ENCODE measurements at regions not wholly inside any gene's neighbourhood (a gene's known extent, or its start where the extent isn't known, plus 50 kb on each side); places are given as distances from the start of the nearest gene placed in this dataset.

DNA sequence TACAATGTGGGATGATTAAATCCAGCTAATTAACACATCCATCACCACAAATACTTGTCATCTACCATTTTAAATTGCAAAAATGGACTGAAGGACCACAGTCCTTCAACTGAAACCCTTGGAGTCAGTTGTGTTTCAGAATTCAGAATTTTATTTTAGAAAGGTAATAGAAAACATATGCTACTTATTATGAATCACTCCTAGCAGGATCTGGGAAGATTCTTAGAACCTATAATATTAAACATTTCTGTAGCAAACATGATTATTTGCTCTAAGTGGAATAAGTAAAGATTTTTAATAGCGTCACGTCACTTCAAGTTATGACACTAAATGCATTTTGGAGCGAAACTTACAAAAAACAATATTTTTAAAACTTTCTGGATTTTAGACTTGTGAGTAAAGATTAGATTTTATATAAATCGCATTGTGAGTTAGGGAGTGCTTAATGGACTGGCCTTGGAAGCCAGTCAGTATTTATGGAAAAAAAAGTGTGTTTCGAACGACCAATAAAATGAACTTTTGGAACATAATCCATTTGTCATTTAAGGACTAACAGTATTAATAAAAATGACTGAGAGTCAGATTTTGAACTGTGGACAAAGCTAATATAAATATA is 71.8 kb upstream of the PHACTR2 start:
- DNase-seq, result no peak
- CTCF ChIA-PET, result interaction anchor here (0.9 kb wide), 1 partner anchor 414 kb away, joined by 3 read pairs; no protein-coding TSS in a partner anchor
- H3K27me3 Mint-ChIP-seq, result no peaks in the 10 kb centered on the region
- no peak overlapping the region for H3K4me3 Mint-ChIP-seq
- H3K27ac Mint-ChIP-seq, result no peak overlapping the region
- no peaks in the 10 kb centered on the region for H3K36me3 Mint-ChIP-seq
- no peaks in the 10 kb centered on the region for H3K4me1 Mint-ChIP-seq
- H3K9me3 Mint-ChIP-seq, result no peaks in the 10 kb centered on the region

DNA sequence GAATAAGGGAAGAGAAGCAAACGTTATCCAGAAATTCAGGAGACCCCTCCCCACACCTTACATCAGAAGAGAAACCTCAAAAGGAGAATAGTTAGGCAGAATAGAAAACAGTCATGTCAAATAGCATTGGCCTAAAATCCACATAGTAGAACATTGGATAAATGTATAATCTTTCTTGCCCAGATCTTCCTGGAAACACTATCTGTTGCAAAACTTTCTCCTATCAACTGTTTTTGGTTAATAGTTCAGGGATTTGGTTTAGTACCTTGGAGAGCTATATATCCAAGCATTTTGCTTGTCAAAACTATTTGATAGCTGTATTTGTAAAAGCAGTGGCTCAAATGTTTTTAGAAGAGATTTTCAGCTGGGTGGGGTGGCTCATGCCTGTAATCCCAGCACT is 74.3 kb upstream of the PHACTR2 start:
- Mint-ChIP-seq H3K27me3 (no peaks in the 10 kb centered on the region), H3K4me3 (no peak overlapping the region), H3K27ac (no peak overlapping the region), H3K4me1 (peaks cover 6% of the 10 kb centered on the region), H3K9me3 (no peaks in the 10 kb centered on the region), H3K36me3 (peaks cover 2% of the 10 kb centered on the region)
- no peak for DNase-seq
- CTCF ChIA-PET, result no interaction called here

- Mint-ChIP-seq H3K27ac (no peak overlapping the region), H3K36me3 (peaks cover 9% of the 10 kb centered on the region), H3K4me3 (no peak overlapping the region), H3K9me3 (peaks cover 5% of the 10 kb centered on the region), H3K27me3 (no peaks in the 10 kb centered on the region), H3K4me1 (peaks cover 16% of the 10 kb centered on the region)
- DNase-seq, result no peak
- CTCF ChIA-PET, result no interaction called here
Observed at GRCh38 chr6:143601504-143601903, 76.3 kb upstream of the PHACTR2 start.

- H3K27ac Mint-ChIP-seq, result no peak overlapping the region
- peaks cover 5% of the 10 kb centered on the region for H3K9me3 Mint-ChIP-seq
- peaks cover 9% of the 10 kb centered on the region for H3K36me3 Mint-ChIP-seq
- H3K27me3 Mint-ChIP-seq, result no peaks in the 10 kb centered on the region
- H3K4me3 Mint-ChIP-seq, result no peak overlapping the region
- CTCF ChIA-PET, result no interaction called here
- peaks cover 16% of the 10 kb centered on the region for H3K4me1 Mint-ChIP-seq
- DNase-seq, result no peak
Observed at GRCh38 chr6:143600821-143601220, 76.9 kb upstream of the PHACTR2 start.

- no peak overlapping the region for H3K27ac Mint-ChIP-seq
- CTCF ChIA-PET, result no interaction called here
- no peak overlapping the region for H3K4me3 Mint-ChIP-seq
- H3K9me3 Mint-ChIP-seq, result peaks cover 5% of the 10 kb centered on the region
- DNase-seq, result peak; percentile 46
- H3K36me3 Mint-ChIP-seq, result peaks cover 9% of the 10 kb centered on the region
- peaks cover 16% of the 10 kb centered on the region for H3K4me1 Mint-ChIP-seq
- H3K27me3 Mint-ChIP-seq, result no peaks in the 10 kb centered on the region
Observed at GRCh38 chr6:143598466-143599080, 79.2 kb upstream of the PHACTR2 start.

- H3K9me3 Mint-ChIP-seq, result peaks cover 5% of the 10 kb centered on the region
- H3K27ac Mint-ChIP-seq, result no peak overlapping the region
- no peak overlapping the region for H3K4me3 Mint-ChIP-seq
- H3K36me3 Mint-ChIP-seq, result peaks cover 9% of the 10 kb centered on the region
- H3K4me1 Mint-ChIP-seq, result peaks cover 16% of the 10 kb centered on the region
- CTCF ChIA-PET, result no interaction called here
- DNase-seq, result no peak
- no peaks in the 10 kb centered on the region for H3K27me3 Mint-ChIP-seq
Observed at GRCh38 chr6:143596866-143597265, 80.9 kb upstream of the PHACTR2 start.

GRCh38 chr6:143595251-143596036 is 82.3 kb upstream of the PHACTR2 start:
- no peak overlapping the region for H3K27ac Mint-ChIP-seq
- H3K9me3 Mint-ChIP-seq, result peaks cover 5% of the 10 kb centered on the region
- H3K36me3 Mint-ChIP-seq, result peaks cover 10% of the 10 kb centered on the region
- CTCF ChIA-PET, result interaction anchor here (1.0 to 1.1 kb wide), 2 partner anchors 20 to 418 kb away, joined by 3 read pairs; no protein-coding TSS in a partner anchor
- H3K4me1 Mint-ChIP-seq, result peaks cover 16% of the 10 kb centered on the region
- H3K27me3 Mint-ChIP-seq, result no peaks in the 10 kb centered on the region
- H3K4me3 Mint-ChIP-seq, result no peak overlapping the region
- DNase-seq, result no peak

DNA sequence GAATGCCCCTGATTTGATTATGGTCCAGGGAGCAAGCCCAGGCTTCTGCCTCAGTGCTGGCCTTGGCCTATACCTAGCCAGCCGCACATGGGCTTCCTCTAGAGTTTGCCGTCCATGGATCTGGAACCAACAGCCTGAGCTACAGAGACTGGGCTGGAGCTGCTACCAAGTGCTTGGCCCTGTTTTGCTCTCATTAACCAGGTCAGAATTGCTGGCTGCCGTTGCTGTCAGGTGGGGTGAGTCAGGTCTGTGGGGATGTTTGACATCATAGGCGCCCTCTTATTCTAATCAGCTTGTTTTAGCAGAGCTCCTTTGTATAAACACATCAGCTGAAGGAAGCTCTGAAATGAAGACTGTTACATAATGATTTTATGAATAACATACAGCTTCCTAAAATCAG is 83.1 kb upstream of the PHACTR2 start:
- H3K4me1 Mint-ChIP-seq, result peaks cover 16% of the 10 kb centered on the region
- no peak overlapping the region for H3K4me3 Mint-ChIP-seq
- H3K36me3 Mint-ChIP-seq, result peaks cover 10% of the 10 kb centered on the region
- H3K9me3 Mint-ChIP-seq, result peaks cover 5% of the 10 kb centered on the region
- CTCF ChIA-PET, result interaction anchor here (1.0 to 1.1 kb wide), 2 partner anchors 19 to 419 kb away, joined by 3 read pairs; no protein-coding TSS in a partner anchor
- H3K27ac Mint-ChIP-seq, result no peak overlapping the region
- no peak for DNase-seq
- H3K27me3 Mint-ChIP-seq, result no peaks in the 10 kb centered on the region

DNA sequence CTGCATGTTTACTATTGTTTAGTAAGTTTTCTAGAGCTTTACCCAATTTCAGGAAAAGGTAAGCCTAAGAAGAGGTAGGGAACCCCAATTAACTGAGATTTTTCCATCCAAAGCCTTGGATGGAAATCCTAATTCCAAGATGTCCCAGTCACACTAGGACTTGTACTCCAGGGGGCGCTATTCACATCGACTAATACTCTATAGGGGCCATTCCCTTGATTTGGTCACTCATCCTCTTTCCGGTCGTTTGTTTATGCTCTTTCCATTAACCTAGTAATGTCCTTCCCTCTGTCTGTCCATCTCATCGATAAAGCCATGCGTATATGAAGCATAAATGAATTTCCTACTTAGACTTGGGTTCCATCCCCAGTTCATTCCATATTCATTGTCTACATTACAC is 80.8 kb upstream of the FUCA2 start:
- H3K27me3 Mint-ChIP-seq, result no peaks in the 10 kb centered on the region
- DNase-seq, result no peak
- H3K4me3 Mint-ChIP-seq, result no peak overlapping the region
- H3K9me3 Mint-ChIP-seq, result no peaks in the 10 kb centered on the region
- CTCF ChIA-PET, result no interaction called here
- no peak overlapping the region for H3K27ac Mint-ChIP-seq
- H3K36me3 Mint-ChIP-seq, result peaks cover 3% of the 10 kb centered on the region
- no peaks in the 10 kb centered on the region for H3K4me1 Mint-ChIP-seq

DNA sequence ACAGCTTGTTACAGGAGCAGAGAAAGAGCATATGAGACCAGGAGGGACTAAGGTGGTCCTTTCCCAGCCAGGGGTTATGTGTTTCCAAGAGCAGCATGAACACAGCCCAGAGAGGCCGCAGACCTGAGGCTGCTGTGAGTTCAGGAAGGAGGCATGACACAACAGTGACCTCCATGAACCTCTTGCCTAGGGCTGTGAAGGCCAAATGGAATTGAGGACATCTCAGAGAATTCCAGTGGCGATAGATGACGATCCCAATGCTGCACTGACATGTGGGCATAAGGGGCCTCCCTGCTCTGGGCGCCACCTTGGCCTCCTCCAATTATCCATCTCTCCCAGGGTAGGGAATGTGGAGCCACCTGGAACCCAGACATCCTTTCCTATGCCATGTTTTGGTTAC is 79.9 kb upstream of the FUCA2 start:
- DNase-seq, result no peak
- H3K27ac Mint-ChIP-seq, result no peak overlapping the region
- H3K4me1 Mint-ChIP-seq, result no peaks in the 10 kb centered on the region
- CTCF ChIA-PET, result interaction anchor here (0.5 kb wide), 1 partner anchor 13 kb away, joined by 3 read pairs; no protein-coding TSS in a partner anchor
- H3K9me3 Mint-ChIP-seq, result no peaks in the 10 kb centered on the region
- no peak overlapping the region for H3K4me3 Mint-ChIP-seq
- H3K36me3 Mint-ChIP-seq, result peaks cover 3% of the 10 kb centered on the region
- no peaks in the 10 kb centered on the region for H3K27me3 Mint-ChIP-seq

DNA sequence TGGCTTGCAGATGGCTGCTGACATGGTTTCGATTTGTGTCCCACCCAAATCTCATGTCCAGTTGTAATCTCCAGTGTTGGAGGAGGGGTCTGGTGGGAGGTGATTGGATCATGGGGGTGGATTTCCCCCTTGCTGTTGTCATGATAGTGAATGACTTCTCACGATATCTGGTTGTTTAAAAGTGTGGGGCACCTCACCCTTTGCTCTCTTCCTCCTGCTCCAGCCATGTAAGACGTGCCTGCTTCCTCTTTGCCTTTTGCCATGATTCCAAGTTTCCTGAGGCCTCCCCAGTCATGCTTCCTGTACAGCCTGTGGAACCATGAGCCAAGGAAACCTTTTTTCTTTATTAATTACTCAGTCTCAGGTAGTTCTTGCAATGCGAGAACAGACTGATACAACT is 77.6 kb upstream of the FUCA2 start:
- Mint-ChIP-seq H3K4me1 (no peaks in the 10 kb centered on the region), H3K4me3 (no peak overlapping the region), H3K36me3 (peaks cover 3% of the 10 kb centered on the region), H3K27ac (no peak overlapping the region), H3K27me3 (no peaks in the 10 kb centered on the region), H3K9me3 (no peaks in the 10 kb centered on the region)
- no peak for DNase-seq
- CTCF ChIA-PET, result no interaction called here

DNA sequence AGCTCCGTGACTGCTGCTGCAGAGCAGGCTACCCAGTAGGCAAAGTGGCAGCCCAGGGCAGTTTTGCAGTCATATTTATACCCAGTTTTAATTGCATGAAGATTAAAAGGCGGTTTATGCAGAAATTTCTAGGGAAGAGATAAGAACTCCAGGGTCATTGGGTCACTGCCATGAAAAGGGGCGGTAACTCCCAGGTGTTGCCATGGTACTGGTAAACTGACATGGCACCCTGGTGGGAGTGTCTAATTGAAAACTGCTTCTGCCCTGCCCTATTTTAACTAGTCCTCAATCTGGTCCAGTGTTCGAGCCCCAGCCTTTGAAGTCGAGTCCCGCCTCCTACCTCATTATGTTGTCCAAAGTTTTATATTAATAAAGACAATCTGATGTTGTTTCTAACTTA is 75.0 kb upstream of the FUCA2 start:
- DNase-seq, result no peak
- H3K36me3 Mint-ChIP-seq, result peaks cover 1% of the 10 kb centered on the region
- CTCF ChIA-PET, result interaction anchor here (1.3 kb wide), 1 partner anchor 354 kb away, joined by 3 read pairs; no protein-coding TSS in a partner anchor
- no peaks in the 10 kb centered on the region for H3K9me3 Mint-ChIP-seq
- peaks cover 7% of the 10 kb centered on the region for H3K4me1 Mint-ChIP-seq
- H3K27ac Mint-ChIP-seq, result no peak overlapping the region
- H3K4me3 Mint-ChIP-seq, result no peak overlapping the region
- H3K27me3 Mint-ChIP-seq, result no peaks in the 10 kb centered on the region

DNA sequence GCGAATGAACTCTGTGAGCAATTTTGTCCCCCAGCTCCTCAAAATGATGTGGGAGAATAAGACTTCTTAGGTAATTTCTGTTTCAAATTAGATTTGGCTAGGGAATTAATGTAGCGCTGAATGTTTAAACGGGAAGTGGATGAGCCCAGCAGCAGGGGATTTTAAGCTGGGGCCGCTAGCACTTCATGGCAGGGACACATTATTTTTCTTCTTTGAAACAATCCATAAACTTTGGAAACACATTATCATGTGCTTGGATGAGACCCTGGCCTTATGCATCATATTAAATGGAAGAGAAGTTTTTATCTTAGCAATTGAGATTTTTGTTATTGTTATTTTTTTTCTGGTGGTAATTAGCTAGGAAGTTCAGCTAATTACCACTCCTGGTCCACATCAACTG is 74.2 kb upstream of the FUCA2 start:
- no peak for DNase-seq
- Mint-ChIP-seq H3K27ac (no peak overlapping the region), H3K4me1 (peaks cover 12% of the 10 kb centered on the region), H3K9me3 (no peaks in the 10 kb centered on the region), H3K27me3 (no peaks in the 10 kb centered on the region), H3K4me3 (no peak overlapping the region), H3K36me3 (peaks cover 1% of the 10 kb centered on the region)
- CTCF ChIA-PET, result interaction anchor here (1.2 to 1.3 kb wide), 2 partner anchors 11 to 355 kb away, joined by 3 read pairs; no protein-coding TSS in a partner anchor

- no peak overlapping the region for H3K4me3 Mint-ChIP-seq
- CTCF ChIA-PET, result interaction anchor here (1.2 kb wide), 1 partner anchor 10 kb away, joined by 3 read pairs; no protein-coding TSS in a partner anchor
- no peak overlapping the region for H3K27ac Mint-ChIP-seq
- DNase-seq, result no peak
- peaks cover 1% of the 10 kb centered on the region for H3K36me3 Mint-ChIP-seq
- H3K9me3 Mint-ChIP-seq, result no peaks in the 10 kb centered on the region
- peaks cover 14% of the 10 kb centered on the region for H3K4me1 Mint-ChIP-seq
- no peaks in the 10 kb centered on the region for H3K27me3 Mint-ChIP-seq
Observed at GRCh38 chr6:143585241-143585640, 73.7 kb upstream of the FUCA2 start.

All from activated naive CD4-positive, alpha-beta T cell treated with anti-CD3 and anti-CD28 coated beads, Interleukin-2, amount 10 ng/mL, durations not matched to agents 7 days and 5 days (primary cell).